ENCODE measurements at regions not wholly inside any gene's neighbourhood (a gene's known extent, or its start where the extent isn't known, plus 50 kb on each side); places are given as distances from the start of the nearest gene placed in this dataset.

- WGBS: 90% methylated on average over 7 of the region's 7 CpGs
- H3K36me3 ChIP-seq (ENCODE audit: control insufficient read depth in 2 of 2, insufficient read depth in 2 of 2, low read length in 1 of 2): no peaks in the 10 kb centered on the region
- H3K27me3 ChIP-seq (ENCODE audit: control insufficient read depth in 2 of 2, insufficient read depth in 1 of 2, low read length in 1 of 2): no peaks in the 10 kb centered on the region
- no peak for DNase-seq (ENCODE audit: low read depth in 6 of 9, low spot score in 9 of 9)
- H3K4me1 ChIP-seq (ENCODE audit: control insufficient read depth in 2 of 2, insufficient read depth in 2 of 2, low read length in 2 of 2): no peaks in the 10 kb centered on the region
- no peak overlapping the region for H3K4me3 ChIP-seq (ENCODE audit: low read length in 2 of 2)
- H3K27ac ChIP-seq (ENCODE audit: low read depth in 1 of 2, low read length in 1 of 2): no peak overlapping the region
- H3K9me3 ChIP-seq (ENCODE audit: control insufficient read depth in 2 of 2, insufficient read depth in 1 of 2, low read length in 1 of 2): no peaks in the 10 kb centered on the region
Measured at GRCh38 chr4:129929984-129930383, 834.0 kb downstream of the C4orf33 start.

- DNase-seq (ENCODE audit: low read depth in 6 of 9, low spot score in 9 of 9): no peak
- H3K9me3 ChIP-seq (ENCODE audit: control insufficient read depth in 2 of 2, insufficient read depth in 1 of 2, low read length in 1 of 2): peaks cover 0 to 3% of the 10 kb centered on the region in 2 donors
- H3K36me3 ChIP-seq (ENCODE audit: control insufficient read depth in 2 of 2, insufficient read depth in 2 of 2, low read length in 1 of 2): no peaks in the 10 kb centered on the region
- H3K27me3 ChIP-seq (ENCODE audit: control insufficient read depth in 2 of 2, insufficient read depth in 1 of 2, low read length in 1 of 2): no peaks in the 10 kb centered on the region
- H3K4me1 ChIP-seq (ENCODE audit: control insufficient read depth in 2 of 2, insufficient read depth in 2 of 2, low read length in 2 of 2): no peaks in the 10 kb centered on the region
- no peak overlapping the region for H3K4me3 ChIP-seq (ENCODE audit: low read length in 2 of 2)
- 94% methylated on average over 3 of the region's 3 CpGs for WGBS
- no peak overlapping the region for H3K27ac ChIP-seq (ENCODE audit: low read depth in 1 of 2, low read length in 1 of 2)
Measured at GRCh38 chr4:129950217-129950616, 854.3 kb downstream of the C4orf33 start.

DNA sequence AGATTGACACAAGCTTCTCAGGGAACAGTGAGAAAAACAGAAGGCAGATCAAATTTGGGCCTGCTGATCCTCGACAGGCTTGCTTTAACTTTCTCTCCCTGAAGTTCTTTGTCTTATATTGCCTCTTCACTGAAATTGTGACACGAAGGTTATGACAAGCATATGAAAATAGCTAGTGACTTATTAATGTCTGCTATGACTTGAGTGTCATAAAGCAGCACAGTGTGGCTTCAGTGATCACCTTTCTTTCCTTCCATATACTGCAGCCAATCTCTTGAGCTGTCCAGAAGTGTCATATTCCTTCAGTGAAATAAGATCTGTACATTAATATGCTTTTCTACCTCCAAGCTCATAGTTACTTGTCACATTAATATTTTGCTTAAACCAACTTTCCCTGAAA lies 870.2 kb downstream of the C4orf33 start:
- WGBS: 86% methylated on average over 2 of the region's 2 CpGs

GRCh38 chr4:129968366-129968765 lies 872.4 kb downstream of the C4orf33 start:
- Histone ChIP-seq H3K36me3 (ENCODE audit: control insufficient read depth in 2 of 2, insufficient read depth in 2 of 2, low read length in 1 of 2) (no peaks in the 10 kb centered on the region), H3K27ac (ENCODE audit: low read depth in 1 of 2, low read length in 1 of 2) (no peak overlapping the region), H3K9me3 (ENCODE audit: control insufficient read depth in 2 of 2, insufficient read depth in 1 of 2, low read length in 1 of 2) (no peaks in the 10 kb centered on the region), H3K4me1 (ENCODE audit: control insufficient read depth in 2 of 2, insufficient read depth in 2 of 2, low read length in 2 of 2) (no peaks in the 10 kb centered on the region), H3K4me3 (ENCODE audit: low read length in 2 of 2) (no peak overlapping the region), H3K27me3 (ENCODE audit: control insufficient read depth in 2 of 2, insufficient read depth in 1 of 2, low read length in 1 of 2) (no peaks in the 10 kb centered on the region)
- no peak for DNase-seq (ENCODE audit: low read depth in 6 of 9, low spot score in 9 of 9)
- 87% methylated on average over 3 of the region's 3 CpGs for WGBS

More for the DNA sequence above, 870.2 kb downstream of the C4orf33 start:
- Histone ChIP-seq H3K9me3 (ENCODE audit: control insufficient read depth in 2 of 2, insufficient read depth in 1 of 2, low read length in 1 of 2) (no peaks in the 10 kb centered on the region), H3K36me3 (ENCODE audit: control insufficient read depth in 2 of 2, insufficient read depth in 2 of 2, low read length in 1 of 2) (no peaks in the 10 kb centered on the region), H3K27me3 (ENCODE audit: control insufficient read depth in 2 of 2, insufficient read depth in 1 of 2, low read length in 1 of 2) (no peaks in the 10 kb centered on the region), H3K4me3 (ENCODE audit: low read length in 2 of 2) (no peak overlapping the region), H3K4me1 (ENCODE audit: control insufficient read depth in 2 of 2, insufficient read depth in 2 of 2, low read length in 2 of 2) (no peaks in the 10 kb centered on the region), H3K27ac (ENCODE audit: low read depth in 1 of 2, low read length in 1 of 2) (no peak overlapping the region)
- no peak for DNase-seq (ENCODE audit: low read depth in 6 of 9, low spot score in 9 of 9)

DNA sequence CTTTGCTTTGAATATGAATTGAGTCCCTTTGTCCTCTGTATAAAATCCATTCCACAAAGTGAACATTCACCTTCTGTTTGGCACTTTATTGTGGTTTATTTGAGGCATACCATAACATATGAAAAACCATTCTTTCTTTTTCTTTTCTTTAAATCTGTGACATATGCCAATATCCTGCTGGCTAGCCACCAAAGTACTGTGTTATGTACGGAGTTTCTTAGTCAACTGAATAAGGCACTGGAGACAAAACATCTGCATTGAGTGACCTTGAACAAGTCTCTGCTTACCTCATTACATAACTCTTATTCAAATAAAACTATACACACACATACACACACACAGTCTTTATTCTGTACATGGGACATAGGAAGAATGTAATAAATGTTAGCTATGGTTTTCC lies 872.8 kb downstream of the C4orf33 start:
- Histone ChIP-seq H3K4me3 (ENCODE audit: low read length in 2 of 2) (no peak overlapping the region), H3K4me1 (ENCODE audit: control insufficient read depth in 2 of 2, insufficient read depth in 2 of 2, low read length in 2 of 2) (no peaks in the 10 kb centered on the region), H3K9me3 (ENCODE audit: control insufficient read depth in 2 of 2, insufficient read depth in 1 of 2, low read length in 1 of 2) (no peaks in the 10 kb centered on the region), H3K36me3 (ENCODE audit: control insufficient read depth in 2 of 2, insufficient read depth in 2 of 2, low read length in 1 of 2) (no peaks in the 10 kb centered on the region), H3K27me3 (ENCODE audit: control insufficient read depth in 2 of 2, insufficient read depth in 1 of 2, low read length in 1 of 2) (no peaks in the 10 kb centered on the region), H3K27ac (ENCODE audit: low read depth in 1 of 2, low read length in 1 of 2) (no peak overlapping the region)
- DNase-seq (ENCODE audit: low read depth in 6 of 9, low spot score in 9 of 9): no peak
- 88% methylated on average over 1 of the region's 1 CpG for WGBS

- no peak for DNase-seq (ENCODE audit: low read depth in 6 of 9, low spot score in 9 of 9)
- H3K27ac ChIP-seq (ENCODE audit: low read depth in 1 of 2, low read length in 1 of 2): no peak overlapping the region
- no peaks in the 10 kb centered on the region for H3K36me3 ChIP-seq (ENCODE audit: control insufficient read depth in 2 of 2, insufficient read depth in 2 of 2, low read length in 1 of 2)
- no peaks in the 10 kb centered on the region for H3K9me3 ChIP-seq (ENCODE audit: control insufficient read depth in 2 of 2, insufficient read depth in 1 of 2, low read length in 1 of 2)
- no peak overlapping the region for H3K4me3 ChIP-seq (ENCODE audit: low read length in 2 of 2)
- WGBS: 93% methylated on average over 3 of the region's 3 CpGs
- H3K27me3 ChIP-seq (ENCODE audit: control insufficient read depth in 2 of 2, insufficient read depth in 1 of 2, low read length in 1 of 2): no peaks in the 10 kb centered on the region
- no peaks in the 10 kb centered on the region for H3K4me1 ChIP-seq (ENCODE audit: control insufficient read depth in 2 of 2, insufficient read depth in 2 of 2, low read length in 2 of 2)
Measured at GRCh38 chr4:129970801-129971200, 874.8 kb downstream of the C4orf33 start.

DNA sequence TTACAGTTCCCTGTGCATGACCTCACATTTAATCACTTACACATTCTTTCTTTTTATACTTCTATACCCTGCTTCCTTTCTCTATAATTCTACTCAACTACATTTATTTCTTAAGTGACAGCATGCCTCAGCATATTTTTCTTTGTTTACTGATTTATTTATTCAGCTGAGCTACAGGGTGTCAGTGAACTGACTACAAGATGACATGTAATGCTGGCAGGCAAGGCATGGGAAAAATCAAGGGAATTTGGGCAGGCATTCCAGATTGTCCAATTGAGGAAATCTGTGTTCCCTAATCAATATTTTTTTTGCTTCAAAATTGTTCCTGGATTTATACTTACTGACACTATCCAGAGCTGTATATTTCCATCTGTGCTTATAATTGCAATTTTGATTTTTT lies 875.5 kb downstream of the C4orf33 start:
- Histone ChIP-seq H3K9me3 (ENCODE audit: control insufficient read depth in 2 of 2, insufficient read depth in 1 of 2, low read length in 1 of 2) (no peaks in the 10 kb centered on the region), H3K27ac (ENCODE audit: low read depth in 1 of 2, low read length in 1 of 2) (no peak overlapping the region), H3K4me1 (ENCODE audit: control insufficient read depth in 2 of 2, insufficient read depth in 2 of 2, low read length in 2 of 2) (no peaks in the 10 kb centered on the region), H3K36me3 (ENCODE audit: control insufficient read depth in 2 of 2, insufficient read depth in 2 of 2, low read length in 1 of 2) (no peaks in the 10 kb centered on the region), H3K27me3 (ENCODE audit: control insufficient read depth in 2 of 2, insufficient read depth in 1 of 2, low read length in 1 of 2) (no peaks in the 10 kb centered on the region), H3K4me3 (ENCODE audit: low read length in 2 of 2) (no peak overlapping the region)
- DNase-seq (ENCODE audit: low read depth in 6 of 9, low spot score in 9 of 9): no peak

DNA sequence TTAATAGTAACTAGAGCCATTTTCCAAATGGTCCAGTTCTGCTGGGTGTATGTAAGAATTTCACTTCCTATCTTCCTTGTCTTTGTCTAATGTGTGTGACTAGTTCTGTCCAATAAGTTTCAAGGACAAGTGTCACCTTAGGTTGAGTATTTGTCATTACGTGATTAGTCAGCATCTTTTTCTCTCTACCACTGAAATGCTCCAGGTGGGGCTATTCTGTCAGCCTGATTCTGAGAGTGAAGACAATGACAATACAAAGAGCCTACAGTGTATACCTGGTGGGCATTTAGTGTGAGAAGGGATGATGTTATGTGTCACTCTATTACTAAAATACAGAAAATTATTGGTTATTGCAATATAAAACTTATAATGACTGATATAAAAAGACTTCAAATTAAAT lies 876.3 kb downstream of the C4orf33 start:
- H3K9me3 ChIP-seq (ENCODE audit: control insufficient read depth in 2 of 2, insufficient read depth in 1 of 2, low read length in 1 of 2): no peaks in the 10 kb centered on the region
- H3K4me3 ChIP-seq (ENCODE audit: low read length in 2 of 2): no peak overlapping the region
- no peak overlapping the region for H3K27ac ChIP-seq (ENCODE audit: low read depth in 1 of 2, low read length in 1 of 2)
- H3K36me3 ChIP-seq (ENCODE audit: control insufficient read depth in 2 of 2, insufficient read depth in 2 of 2, low read length in 1 of 2): no peaks in the 10 kb centered on the region
- H3K4me1 ChIP-seq (ENCODE audit: control insufficient read depth in 2 of 2, insufficient read depth in 2 of 2, low read length in 2 of 2): no peaks in the 10 kb centered on the region
- WGBS: 96% methylated on average over 1 of the region's 1 CpG
- no peaks in the 10 kb centered on the region for H3K27me3 ChIP-seq (ENCODE audit: control insufficient read depth in 2 of 2, insufficient read depth in 1 of 2, low read length in 1 of 2)
- DNase-seq (ENCODE audit: low read depth in 6 of 9, low spot score in 9 of 9): no peak

GRCh38 chr4:129974730-129975129 lies 878.8 kb downstream of the C4orf33 start:
- no peaks in the 10 kb centered on the region for H3K4me1 ChIP-seq (ENCODE audit: control insufficient read depth in 2 of 2, insufficient read depth in 2 of 2, low read length in 2 of 2)
- H3K36me3 ChIP-seq (ENCODE audit: control insufficient read depth in 2 of 2, insufficient read depth in 2 of 2, low read length in 1 of 2): no peaks in the 10 kb centered on the region
- H3K4me3 ChIP-seq (ENCODE audit: low read length in 2 of 2): no peak overlapping the region
- DNase-seq (ENCODE audit: low read depth in 6 of 9, low spot score in 9 of 9): no peak
- H3K27ac ChIP-seq (ENCODE audit: low read depth in 1 of 2, low read length in 1 of 2): no peak overlapping the region
- no peaks in the 10 kb centered on the region for H3K27me3 ChIP-seq (ENCODE audit: control insufficient read depth in 2 of 2, insufficient read depth in 1 of 2, low read length in 1 of 2)
- H3K9me3 ChIP-seq (ENCODE audit: control insufficient read depth in 2 of 2, insufficient read depth in 1 of 2, low read length in 1 of 2): no peaks in the 10 kb centered on the region

DNA sequence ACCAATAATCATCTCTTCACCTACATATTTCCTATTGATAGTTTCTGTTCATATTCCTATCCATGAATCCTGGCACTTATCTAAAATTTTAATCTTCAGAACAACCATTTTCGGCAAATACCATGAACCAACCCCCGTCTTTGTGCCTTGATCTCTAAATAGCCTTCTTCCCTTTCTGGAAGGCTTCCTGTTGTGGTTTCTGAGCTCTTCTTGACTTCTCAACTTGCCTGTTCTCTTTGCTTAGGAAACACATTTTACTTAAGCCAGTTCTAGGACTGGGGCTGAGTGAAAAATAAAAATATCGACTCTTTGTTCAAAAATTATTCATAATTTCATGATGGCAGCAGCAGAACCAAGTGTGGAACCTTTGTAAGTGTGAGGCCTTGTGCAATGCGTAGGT lies 882.4 kb downstream of the C4orf33 start:
- Histone ChIP-seq H3K27ac (ENCODE audit: low read depth in 1 of 2, low read length in 1 of 2) (no peak overlapping the region), H3K4me1 (ENCODE audit: control insufficient read depth in 2 of 2, insufficient read depth in 2 of 2, low read length in 2 of 2) (no peaks in the 10 kb centered on the region), H3K4me3 (ENCODE audit: low read length in 2 of 2) (no peak overlapping the region), H3K36me3 (ENCODE audit: control insufficient read depth in 2 of 2, insufficient read depth in 2 of 2, low read length in 1 of 2) (no peaks in the 10 kb centered on the region), H3K9me3 (ENCODE audit: control insufficient read depth in 2 of 2, insufficient read depth in 1 of 2, low read length in 1 of 2) (no peaks in the 10 kb centered on the region), H3K27me3 (ENCODE audit: control insufficient read depth in 2 of 2, insufficient read depth in 1 of 2, low read length in 1 of 2) (no peaks in the 10 kb centered on the region)
- DNase-seq (ENCODE audit: low read depth in 6 of 9, low spot score in 9 of 9): peak in 1 of 9 donors; percentile 3
- 49% methylated on average over 4 of the region's 4 CpGs for WGBS
